IMR-90 (cell line): ENCODE measurements at regions not wholly inside any gene's neighbourhood (a gene's known extent, or its start where the extent isn't known, plus 50 kb on each side); places are given as distances from the start of the nearest gene placed in this dataset.
"Not testable (repeated sequence)": the region's sequence is repeated elsewhere in the genome, so short reads cannot be mapped to it uniquely, and the experiment has no call there.

Experiments
- ATAC-seq: fragments of 200-7000 bp; cut with Tn5 transposase; 2 replicates; pipeline ENCODE4 v1.9.1; 2020; ENCODE audit warnings: low read depth, mild to moderate bottlenecking, moderate library complexity
- BruUV-seq: library from RNA; stranded (reverse); fragments of 400-500 nt; replicated peaks from 2 replicates; lab custom pipeline; 2021; lab: Mats Ljungman, UMichigan
- CTCF ChIA-PET: fragments of 300-600 bp; formaldehyde crosslinking; extraction: SDS; loops from one replicate; lab custom pipeline; 2021; ENCODE audit warnings: antibody characterized with exemption; lab: Yijun Ruan, JAX
- POLR2A ChIA-PET: fragments of 300-600 bp; sonication (Branson Sonifier 250); formaldehyde crosslinking; loops from one replicate; lab custom pipeline; 2022; ENCODE audit warnings: antibody characterized with exemption; ENCODE audit not compliant: unreplicated experiment; lab: Charles Lee
- DNase-seq: peaks from one replicate; pipeline ENCODE4 v3.0.0; 2013
- H2AFZ ChIP-seq: replicated peaks from 2 replicates; pipeline ENCODE3; 2013; ENCODE audit warnings: low read length, mild to moderate bottlenecking; ENCODE audit not compliant: poor library complexity
- H2AK5ac ChIP-seq: 2 replicates; pipeline ENCODE4 v1.6.1; 2013; ENCODE audit warnings: low read depth, low read length, inconsistent platforms
- H2AK9ac ChIP-seq: replicated peaks from 2 replicates; pipeline ENCODE3; 2013; ENCODE audit warnings: mild to moderate bottlenecking, low read depth, low read length, moderate library complexity; ENCODE audit not compliant: poor library complexity
- H2BK120ac ChIP-seq: 2 replicates; pipeline ENCODE4 v1.6.1; 2013; ENCODE audit warnings: low read depth, low read length, inconsistent platforms
- H2BK15ac ChIP-seq: 3 replicates; pipeline ENCODE4 v1.6.1; 2013; ENCODE audit warnings: low read depth, low read length, inconsistent platforms
- H2BK20ac ChIP-seq: 2 replicates; pipeline ENCODE4 v1.6.1; 2013; ENCODE audit warnings: low read depth, mild to moderate bottlenecking, inconsistent platforms, low read length, moderate library complexity
- H2BK5ac ChIP-seq: 2 replicates; pipeline ENCODE4 v1.6.1; 2013; ENCODE audit warnings: mild to moderate bottlenecking, low read depth, low read length, inconsistent platforms; ENCODE audit not compliant: poor library complexity, severe bottlenecking
- H3K14ac ChIP-seq: replicated peaks from 2 replicates; pipeline ENCODE4 v1.6.1; 2013; ENCODE audit warnings: low read depth, low read length, inconsistent platforms
- H3K18ac ChIP-seq: 2 replicates; pipeline ENCODE4 v1.6.1; 2013; ENCODE audit warnings: low read depth, low read length, control low read depth
- H3K23ac ChIP-seq: 2 replicates; pipeline ENCODE4 v1.6.1; 2013; ENCODE audit warnings: low read depth, low read length, inconsistent platforms
- H3K27ac ChIP-seq: 2 replicates; pipeline ENCODE4 v1.5.1; 2013; ENCODE audit warnings: mild to moderate bottlenecking, control low read depth, low read length; ENCODE audit not compliant: insufficient read depth
- H3K27me3 ChIP-seq: 2 replicates; pipeline ENCODE4 v1.6.1; 2013; ENCODE audit warnings: low read length; ENCODE audit not compliant: control insufficient read depth, insufficient read depth
- H3K36me3 ChIP-seq: 2 replicates; pipeline ENCODE4 v1.6.1; 2013; ENCODE audit warnings: low read length, mixed read lengths; ENCODE audit not compliant: control insufficient read depth, insufficient read depth
- H3K4ac ChIP-seq: 2 replicates; pipeline ENCODE4 v1.6.1; 2013; ENCODE audit warnings: low read depth, low read length, inconsistent platforms
- H3K4me1 ChIP-seq: 2 replicates; pipeline ENCODE4 v1.6.1; 2013; ENCODE audit warnings: low read length, mixed read lengths; ENCODE audit not compliant: control insufficient read depth, insufficient read depth
- H3K4me2 ChIP-seq: 2 replicates; pipeline ENCODE4 v1.6.1; 2013; ENCODE audit warnings: low read depth, mild to moderate bottlenecking, control low read depth, low read length, moderate library complexity
- H3K4me3 ChIP-seq: 2 replicates; pipeline ENCODE4 v1.5.1; 2013; ENCODE audit warnings: low read depth, mild to moderate bottlenecking, control low read depth, low read length, moderate library complexity; ENCODE audit not compliant: insufficient read depth
- H3K56ac ChIP-seq: 2 replicates; pipeline ENCODE4 v1.6.1; 2013; ENCODE audit warnings: low read length, inconsistent platforms; ENCODE audit not compliant: insufficient read depth; ENCODE audit errors: extremely low read depth
- H3K79me1 ChIP-seq, 2 experiments: 2 replicates each; pipeline ENCODE4 v1.6.1; 2013; ENCODE audit warnings: low read length in 2 of 2, inconsistent platforms in 1 of 2, low read depth in 1 of 2
- H3K9ac ChIP-seq: 2 replicates; pipeline ENCODE4 v1.6.1; 2013; ENCODE audit warnings: low read depth, low read length, control low read depth
- H3K9me1 ChIP-seq: 2 replicates; pipeline ENCODE4 v1.6.1; 2013; ENCODE audit warnings: low read length, inconsistent platforms; ENCODE audit not compliant: insufficient read depth
- H3K9me3 ChIP-seq: 2 replicates; pipeline ENCODE4 v1.6.1; 2013; ENCODE audit warnings: low read length; ENCODE audit not compliant: control insufficient read depth, insufficient read depth
- H4K20me1 ChIP-seq: 2 replicates; pipeline ENCODE4 v1.6.1; 2013; ENCODE audit warnings: low read length, inconsistent platforms; ENCODE audit not compliant: insufficient read depth
- H4K5ac ChIP-seq: 2 replicates; pipeline ENCODE4 v1.6.1; 2013; ENCODE audit warnings: mild to moderate bottlenecking, low read depth, low read length, control low read depth
- H4K8ac ChIP-seq, 2 experiments: 2 replicates each; pipeline ENCODE4 v1.6.1; 2013; ENCODE audit warnings: low read depth in 2 of 2, low read length in 2 of 2, control low read depth in 1 of 2, inconsistent platforms in 1 of 2
- H4K91ac ChIP-seq: 2 replicates; pipeline ENCODE4 v1.6.1; 2013; ENCODE audit warnings: low read depth, low read length, inconsistent platforms; ENCODE audit not compliant: insufficient read depth
- WGBS, 2 experiments: methylation state at CpG; one replicate each; pipeline versions ENCODE4 v1.1.5 to v1.1.7; 2013; ENCODE audit warnings: missing lambda C conversion rate in 2 of 2; ENCODE audit not compliant: insufficient read length in 1 of 2; ENCODE audit errors: extremely low coverage in 2 of 2; 5-methylcytosine and 5-hydroxymethylcytosine counted together
- dilution Hi-C: fragments of 300-500 bp; cut with HindIII; formaldehyde crosslinking; loops from one replicate; pipeline ENCODE4 v1.14.3; 2018; ENCODE audit warnings: low sequenced_read_pairs; ENCODE audit not compliant: unreplicated experiment
- in situ Hi-C: fragments of 300-500 bp; cut with MboI; formaldehyde crosslinking; loops from 3 replicates; pipeline ENCODE4 v1.14.3; 2019; ENCODE audit warnings: low sequenced_read_pairs, inconsistent platforms, mixed read lengths
- intact Hi-C: fragments of 100-400 bp; cut with micrococcal nuclease; formaldehyde crosslinking; loops from 2 replicates; pipeline ENCODE4 v1.10.0; 2022

DNA sequence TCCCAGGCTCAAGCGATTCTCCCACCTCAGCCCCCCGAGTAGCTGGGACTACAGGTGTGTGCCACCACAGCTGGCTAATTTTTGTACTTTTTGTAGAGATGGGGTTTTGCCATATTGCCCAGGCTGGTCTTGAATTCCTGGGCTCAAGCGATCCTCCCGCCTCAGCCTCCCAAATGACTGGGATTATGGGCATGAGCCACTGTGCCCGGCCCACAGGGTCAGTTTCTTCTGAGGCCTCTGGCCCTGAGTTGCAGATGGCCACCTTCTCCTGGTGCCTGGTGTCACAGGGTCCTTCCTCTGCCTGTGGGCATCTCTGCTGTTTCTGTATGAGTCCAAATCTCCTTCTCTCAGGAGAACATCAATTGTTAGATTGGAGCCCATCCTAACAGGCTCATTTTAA is 121.4 kb upstream of the TNRC6C start:
- H2BK20ac ChIP-seq, H4K20me1 ChIP-seq, in situ Hi-C loops, ATAC-seq, H3K27ac ChIP-seq, H3K36me3 ChIP-seq, H4K91ac ChIP-seq, BruUV-seq, H2BK5ac ChIP-seq, H3K14ac ChIP-seq, H3K4me2 ChIP-seq, intact Hi-C loops, H3K9me3 ChIP-seq, H4K8ac ChIP-seq, POLR2A ChIA-PET, H2BK15ac ChIP-seq, DNase-seq, H2AK5ac ChIP-seq, H3K4ac ChIP-seq, H3K56ac ChIP-seq, H3K79me1 ChIP-seq, dilution Hi-C loops, H3K4me3 ChIP-seq, H3K23ac ChIP-seq, H2AK9ac ChIP-seq, H4K5ac ChIP-seq, H3K27me3 ChIP-seq, H2AFZ ChIP-seq, H2BK120ac ChIP-seq, CTCF ChIA-PET, H3K4me1 ChIP-seq, H3K9ac ChIP-seq, H3K9me1 ChIP-seq, H3K18ac ChIP-seq: not testable (repeated sequence)
- 94% methylated on average over 3 of the region's 5 CpGs; no CpG with 5 or more reads in 1 of the 2 experiments for WGBS, 2 experiments
